C4-2B (cell line): ENCODE measurements at regions not wholly inside any gene's neighbourhood (a gene's known extent, or its start where the extent isn't known, plus 50 kb on each side); places are given as distances from the start of the nearest gene placed in this dataset.

Source experiments
- H3K27ac ChIP-seq: fragments of 450-650 bp; 2 replicates; pipeline ENCODE4 v1.5.1; 2017
- CTCF ChIP-seq: fragments of 450-650 bp; conservative IDR thresholded peaks from 2 replicates; pipeline ENCODE4 v1.5.1; 2017; ENCODE audit warnings: mild to moderate bottlenecking
- ZFX ChIP-seq: fragments of 450-650 bp; IDR thresholded peaks from 2 replicates; pipeline ENCODE4 v1.6.1; 2017

GRCh38 chr12:47303207-47303606 lies 223.4 kb upstream of the AMIGO2 start:
- no peak for TF ChIP-seq ZFX
- no peak for TF ChIP-seq CTCF
- no peak overlapping the region for H3K27ac ChIP-seq

- H3K27ac ChIP-seq, result no peak overlapping the region
- no peak for TF ChIP-seq ZFX
- no peak for TF ChIP-seq CTCF
These were observed 222.4 kb upstream of the AMIGO2 start for GRCh38 chr12:47302111-47302671.

DNA sequence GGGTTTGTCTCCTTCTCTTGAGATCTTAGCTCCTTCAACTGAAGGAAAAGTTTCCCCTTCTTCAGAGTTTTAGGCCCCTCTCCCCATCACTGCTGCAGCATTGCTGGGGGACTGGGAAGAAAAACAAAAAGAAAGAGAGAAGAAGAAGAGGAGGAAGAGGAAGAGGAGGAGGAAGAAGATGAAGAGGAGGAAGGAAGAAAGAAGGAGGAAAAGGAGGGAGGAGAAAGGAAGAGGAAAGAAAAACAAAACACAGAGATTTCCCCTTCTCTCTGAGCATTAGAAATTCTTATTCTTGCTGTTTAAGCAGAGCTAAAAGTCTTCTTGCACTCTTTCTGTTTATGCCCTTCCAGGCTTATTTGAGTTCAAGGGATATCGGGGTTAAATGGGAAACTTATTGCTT lies 219.8 kb upstream of the AMIGO2 start:
- H3K27ac ChIP-seq, result no peak overlapping the region

DNA sequence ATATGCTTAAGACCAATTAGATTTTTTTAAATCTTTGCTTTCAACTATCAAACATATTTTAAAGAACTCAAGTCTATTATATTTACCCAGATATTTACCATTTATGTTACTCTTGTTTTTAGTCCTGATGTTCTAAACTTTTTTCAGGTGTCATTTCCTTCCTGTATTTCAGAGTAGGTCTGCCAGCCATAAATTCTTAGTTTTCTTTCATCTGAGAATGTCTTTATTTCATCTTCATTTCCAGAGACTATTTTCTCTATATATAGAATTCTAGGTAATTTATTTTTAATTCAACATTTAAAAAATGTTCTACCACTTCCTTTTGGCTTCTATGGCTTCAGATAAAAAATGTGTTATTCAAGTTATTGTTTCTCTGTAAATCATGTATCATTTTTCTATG lies 218.2 kb upstream of the AMIGO2 start:
- H3K27ac ChIP-seq, result no peak overlapping the region
- TF ChIP-seq ZFX (no peak), CTCF (no peak)

More for the DNA sequence above, 219.8 kb upstream of the AMIGO2 start:
- TF ChIP-seq CTCF (no peak), ZFX (no peak)

- TF ChIP-seq ZFX (no peak), CTCF (no peak)
- H3K27ac ChIP-seq, result no peak overlapping the region
These were observed 217.1 kb upstream of the AMIGO2 start for GRCh38 chr12:47296828-47297227.

DNA sequence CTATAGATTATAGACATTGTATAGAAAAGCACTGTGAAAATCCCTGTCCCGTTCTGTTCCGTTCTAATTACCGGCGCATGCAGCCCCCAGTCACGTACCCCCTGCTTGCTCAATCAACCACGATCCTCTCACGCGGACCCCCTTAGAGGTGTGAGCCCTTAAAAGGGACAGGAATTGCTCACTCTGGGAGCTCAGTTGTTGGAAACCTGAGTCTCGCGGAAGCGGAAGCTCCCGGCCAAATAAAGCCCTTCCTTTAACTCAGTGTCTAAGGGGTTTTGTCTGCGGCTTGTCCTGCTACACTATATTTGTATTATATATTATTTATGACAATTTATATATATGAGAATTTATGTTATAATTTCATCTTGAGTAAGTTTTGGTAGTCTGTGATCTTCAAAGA lies 213.6 kb upstream of the AMIGO2 start:
- TF ChIP-seq CTCF, result no peak
- no peak for TF ChIP-seq ZFX
- H3K27ac ChIP-seq, result no peak overlapping the region

GRCh38 chr12:47286676-47287075 lies 206.9 kb upstream of the AMIGO2 start:
- no peak for TF ChIP-seq CTCF
- TF ChIP-seq ZFX, result no peak
- H3K27ac ChIP-seq, result no peak overlapping the region
